Urinary bladder (tissue), 3 donors: ENCODE measurements at regions not wholly inside any gene's neighbourhood (a gene's known extent, or its start where the extent isn't known, plus 50 kb on each side); places are given as distances from the start of the nearest gene placed in this dataset.

Experiments
- DNase-seq: peaks from one replicate; pipeline ENCODE4 v3.0.0-alpha.2; 2015; ENCODE audit errors: extremely low spot score
- H3K27ac ChIP-seq: one replicate; pipeline ENCODE4 v1.5.1; 2013; ENCODE audit warnings: low read depth, mild to moderate bottlenecking, moderate library complexity
- H3K36me3 ChIP-seq: one replicate; pipeline ENCODE4 v1.6.1; 2013; ENCODE audit warnings: mild to moderate bottlenecking, moderate library complexity; ENCODE audit not compliant: insufficient read depth
- H3K4me1 ChIP-seq: one replicate; pipeline ENCODE4 v1.6.1; 2013; ENCODE audit warnings: mild to moderate bottlenecking, moderate library complexity; ENCODE audit not compliant: insufficient read depth
- H3K4me3 ChIP-seq: one replicate; pipeline ENCODE4 v1.5.1; 2013; ENCODE audit warnings: low read depth, low read length
- WGBS: extraction: QIAGEN DNeasy Blood & Tissue Kit; methylation state at CpG from one replicate; pipeline ENCODE4 v1.1.7; 2013; 5-methylcytosine and 5-hydroxymethylcytosine counted together
- donor health status: healthy with polysubstance abuse.
- donor health status: healthy.

- no peaks in the 10 kb centered on the region for H3K36me3 ChIP-seq
- H3K4me1 ChIP-seq = no peaks in the 10 kb centered on the region
- H3K4me3 ChIP-seq = no peak overlapping the region
- no peak for DNase-seq
- no peak overlapping the region for H3K27ac ChIP-seq
- WGBS = 70% methylated on average over 2 of the region's 2 CpGs
Measured at GRCh38 chr4:188612659-188613058, 473.4 kb downstream of the TRIML1 start.

GRCh38 chr4:188613976-188614375 is 474.7 kb downstream of the TRIML1 start:
- DNase-seq = no peak
- Histone ChIP-seq H3K27ac (no peak overlapping the region), H3K4me1 (no peaks in the 10 kb centered on the region), H3K36me3 (no peaks in the 10 kb centered on the region), H3K4me3 (no peak overlapping the region)
- 44% methylated on average over 1 of the region's 1 CpG for WGBS

- no peaks in the 10 kb centered on the region for H3K36me3 ChIP-seq
- 51% methylated on average over 18 of the region's 18 CpGs for WGBS
- no peak overlapping the region for H3K4me3 ChIP-seq
- H3K4me1 ChIP-seq = no peaks in the 10 kb centered on the region
- H3K27ac ChIP-seq = no peak overlapping the region
- no peak for DNase-seq
Measured at GRCh38 chr4:188619456-188620149, 480.4 kb downstream of the TRIML1 start.

- Histone ChIP-seq H3K4me3 (no peak overlapping the region), H3K4me1 (no peaks in the 10 kb centered on the region), H3K27ac (no peak overlapping the region), H3K36me3 (no peaks in the 10 kb centered on the region)
- 29% methylated on average over 2 of the region's 2 CpGs for WGBS
- DNase-seq = no peak
Measured at GRCh38 chr4:188620608-188621007, 481.4 kb downstream of the TRIML1 start.

- Histone ChIP-seq H3K27ac (no peak overlapping the region), H3K4me1 (no peaks in the 10 kb centered on the region), H3K4me3 (no peak overlapping the region), H3K36me3 (no peaks in the 10 kb centered on the region)
- DNase-seq = no peak
- WGBS = 70% methylated on average over 4 of the region's 4 CpGs
Measured at GRCh38 chr4:188623314-188623854, 484.1 kb downstream of the TRIML1 start.

GRCh38 chr4:188624370-188624769 is 485.1 kb downstream of the TRIML1 start:
- no peak overlapping the region for H3K27ac ChIP-seq
- H3K36me3 ChIP-seq = no peaks in the 10 kb centered on the region
- H3K4me1 ChIP-seq = no peaks in the 10 kb centered on the region
- DNase-seq = no peak
- 39% methylated on average over 4 of the region's 4 CpGs for WGBS
- no peak overlapping the region for H3K4me3 ChIP-seq

GRCh38 chr4:188627892-188628291 is 488.7 kb downstream of the TRIML1 start:
- DNase-seq = no peak
- Histone ChIP-seq H3K4me3 (no peak overlapping the region), H3K36me3 (no peaks in the 10 kb centered on the region), H3K27ac (no peak overlapping the region), H3K4me1 (no peaks in the 10 kb centered on the region)
- WGBS = 88% methylated on average over 1 of the region's 1 CpG

- H3K4me1 ChIP-seq = no peaks in the 10 kb centered on the region
- no peaks in the 10 kb centered on the region for H3K36me3 ChIP-seq
- no peak for DNase-seq
- H3K4me3 ChIP-seq = no peak overlapping the region
- H3K27ac ChIP-seq = no peak overlapping the region
- 50% methylated on average over 4 of the region's 4 CpGs for WGBS
Measured at GRCh38 chr4:188639479-188640100, 500.3 kb downstream of the TRIML1 start.

GRCh38 chr4:188647820-188648370 is 508.7 kb downstream of the TRIML1 start:
- no peak for DNase-seq

GRCh38 chr4:188649635-188650034 is 510.4 kb downstream of the TRIML1 start:
- no peak overlapping the region for H3K4me3 ChIP-seq
- no peaks in the 10 kb centered on the region for H3K4me1 ChIP-seq
- DNase-seq = no peak
- no peaks in the 10 kb centered on the region for H3K36me3 ChIP-seq
- WGBS = 74% methylated on average over 7 of the region's 7 CpGs
- no peak overlapping the region for H3K27ac ChIP-seq

More at GRCh38 chr4:188647820-188648370, 508.7 kb downstream of the TRIML1 start:
- H3K4me3 ChIP-seq = no peak overlapping the region
- no peaks in the 10 kb centered on the region for H3K4me1 ChIP-seq
- H3K36me3 ChIP-seq = no peaks in the 10 kb centered on the region
- 61% methylated on average over 2 of the region's 2 CpGs for WGBS
- no peak overlapping the region for H3K27ac ChIP-seq

GRCh38 chr4:188650516-188650915 is 511.3 kb downstream of the TRIML1 start:
- no peak for DNase-seq
- Histone ChIP-seq H3K4me3 (no peak overlapping the region), H3K4me1 (no peaks in the 10 kb centered on the region), H3K27ac (no peak overlapping the region), H3K36me3 (no peaks in the 10 kb centered on the region)
- WGBS = 78% methylated on average over 4 of the region's 4 CpGs

GRCh38 chr4:188657365-188657764 is 518.1 kb downstream of the TRIML1 start:
- Histone ChIP-seq H3K27ac (no peak overlapping the region), H3K4me3 (no peak overlapping the region), H3K36me3 (no peaks in the 10 kb centered on the region), H3K4me1 (no peaks in the 10 kb centered on the region)
- WGBS = 73% methylated on average over 5 of the region's 5 CpGs
- DNase-seq = no peak

GRCh38 chr4:188658958-188659522 is 519.8 kb downstream of the TRIML1 start:
- DNase-seq = no peak
- WGBS = 91% methylated on average over 48 of the region's 48 CpGs
- no peaks in the 10 kb centered on the region for H3K4me1 ChIP-seq
- H3K4me3 ChIP-seq = no peak overlapping the region
- H3K36me3 ChIP-seq = no peaks in the 10 kb centered on the region
- H3K27ac ChIP-seq = no peak overlapping the region

- no peak for DNase-seq
- H3K36me3 ChIP-seq = no peaks in the 10 kb centered on the region
- H3K27ac ChIP-seq = no peak overlapping the region
- no peak overlapping the region for H3K4me3 ChIP-seq
- no peaks in the 10 kb centered on the region for H3K4me1 ChIP-seq
- WGBS = 75% methylated on average over 7 of the region's 7 CpGs
Measured at GRCh38 chr4:188660796-188661195, 521.6 kb downstream of the TRIML1 start.
